GM21576 (cell line): ENCODE measurements at regions not wholly inside any gene's neighbourhood (a gene's known extent, or its start where the extent isn't known, plus 50 kb on each side); places are given as distances from the start of the nearest gene placed in this dataset.
"Not testable (repeated sequence)": the region's sequence is repeated elsewhere in the genome, so short reads cannot be mapped to it uniquely, and the experiment has no call there.

Source experiments
- ATAC-seq: cut with Tn5 transposase; IDR thresholded peaks from one replicate; pipeline ENCODE4 v1.9.1; 2021; ENCODE audit warnings: mild to moderate bottlenecking, moderate library complexity; ENCODE audit not compliant: unreplicated experiment

DNA sequence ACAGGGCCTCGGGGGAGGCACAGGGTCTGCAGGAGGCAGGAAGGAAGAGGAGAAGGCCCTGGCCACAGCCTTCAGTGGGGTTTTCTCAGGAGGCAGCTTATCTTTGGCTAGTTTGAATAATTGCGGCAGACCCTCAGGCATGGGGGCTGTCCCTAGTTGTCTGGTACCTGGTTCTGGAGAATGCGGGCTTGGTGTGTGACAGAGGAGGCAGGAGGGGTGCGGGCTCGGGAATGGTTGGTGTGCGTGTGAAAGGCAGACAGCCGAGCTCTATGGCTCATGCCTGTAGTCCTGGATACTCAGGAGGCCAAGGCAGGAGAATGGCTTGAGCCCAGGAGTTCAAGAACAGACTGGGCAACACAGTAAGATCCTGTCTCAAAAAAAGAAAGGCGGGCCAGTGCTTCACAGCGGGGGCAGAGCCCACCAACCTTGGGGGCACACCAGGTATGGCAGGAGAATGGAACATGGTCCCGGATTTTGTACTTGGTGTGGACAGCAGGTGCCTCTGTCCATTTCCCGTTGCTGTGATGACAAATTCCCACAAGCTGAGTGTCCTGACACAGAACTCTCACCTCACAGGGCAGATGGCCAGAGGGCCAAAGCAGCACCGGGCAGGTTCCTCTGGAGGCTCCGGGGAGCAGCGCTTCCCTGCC, 640.6 kb downstream of the TBC1D22A start:
- ATAC-seq = no peak

DNA sequence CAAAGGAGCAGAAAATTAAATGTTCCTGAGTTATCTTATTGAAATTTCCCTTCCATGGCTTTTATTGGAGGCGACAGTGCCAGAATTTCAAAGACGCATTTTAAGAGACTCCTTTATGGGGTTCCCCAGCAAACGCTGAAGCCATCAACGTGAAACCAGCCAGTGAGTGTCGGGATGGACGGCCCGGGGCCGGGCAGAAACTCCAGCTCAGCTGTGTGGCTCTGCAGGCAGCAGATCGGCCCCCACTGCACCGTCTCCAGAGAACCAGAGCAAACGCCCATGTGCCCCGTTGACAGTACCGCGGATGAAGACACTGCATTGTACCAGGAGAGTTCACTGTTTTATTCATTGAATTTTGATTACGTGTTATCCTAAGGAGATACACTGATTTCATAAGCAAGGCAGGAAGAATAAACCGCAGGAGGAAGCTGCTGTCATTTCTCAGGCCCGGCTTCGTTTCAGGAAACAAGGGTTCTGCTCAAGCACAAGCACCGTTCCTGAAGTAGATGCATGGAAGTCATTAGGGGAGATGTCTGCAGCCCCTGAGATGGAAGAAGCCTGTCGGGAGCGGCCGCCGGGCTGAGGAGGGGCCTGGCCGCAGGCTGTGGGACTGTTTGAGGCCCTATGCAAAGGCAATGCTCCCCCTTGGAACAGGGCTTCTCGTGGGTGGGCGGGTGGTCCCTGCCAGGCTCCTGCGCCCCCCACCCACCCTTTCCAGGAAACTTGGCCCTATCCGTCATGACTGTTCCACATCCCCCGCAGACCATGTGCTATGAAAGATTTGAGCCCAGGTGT, 639.7 kb downstream of the TBC1D22A start:
- ATAC-seq = no peak

GRCh38 chr22:47401592-47401898, 639.1 kb downstream of the TBC1D22A start:
- no peak for ATAC-seq

GRCh38 chr22:47400701-47401591, 638.5 kb downstream of the TBC1D22A start:
- ATAC-seq = no peak

- ATAC-seq = not testable (repeated sequence)
Observed at GRCh38 chr22:47400131-47400530, 637.7 kb downstream of the TBC1D22A start.

GRCh38 chr22:47398921-47399790, 636.7 kb downstream of the TBC1D22A start:
- ATAC-seq = no peak

DNA sequence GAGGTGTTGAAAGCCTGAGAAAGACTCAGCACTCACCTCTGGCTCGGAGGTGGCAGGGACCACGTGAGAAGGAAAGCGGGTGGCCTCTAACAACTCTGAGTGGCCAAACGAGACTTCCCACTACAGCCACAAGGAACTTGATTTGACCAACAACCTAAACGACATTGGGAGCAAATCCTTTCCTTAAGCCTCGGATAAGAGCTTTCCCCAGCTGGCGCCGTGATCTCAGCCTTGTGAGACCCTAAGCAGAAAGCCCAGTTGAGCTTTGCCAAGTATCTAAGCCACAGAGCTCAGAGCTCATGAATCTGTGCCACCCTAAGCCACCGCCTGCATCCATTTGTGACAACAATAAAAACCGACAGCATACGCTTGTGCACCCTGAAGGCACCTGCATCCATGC, 636.0 kb downstream of the TBC1D22A start:
- ATAC-seq = no peak

- ATAC-seq = no peak
Observed at GRCh38 chr22:47397673-47398072, 635.2 kb downstream of the TBC1D22A start.

DNA sequence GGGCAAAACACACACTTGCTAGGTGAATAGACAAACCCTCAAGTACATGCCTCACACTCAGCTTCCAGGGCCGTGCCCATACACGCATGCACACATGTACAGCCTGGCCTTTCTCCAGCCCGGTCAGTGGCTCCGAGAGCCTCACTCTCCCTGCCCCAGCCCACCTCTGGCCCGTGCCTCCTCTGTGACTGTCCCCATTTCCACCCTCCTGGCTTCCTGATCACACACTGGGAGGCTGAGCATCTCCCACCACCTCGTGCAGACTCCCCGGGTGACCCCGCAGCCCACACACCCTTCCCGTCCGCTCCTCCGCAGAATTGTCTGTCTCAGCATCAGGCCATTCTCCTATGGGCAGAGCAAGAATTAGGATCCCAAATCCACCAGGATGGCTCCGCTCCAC, 634.1 kb downstream of the TBC1D22A start:
- ATAC-seq = no peak

GRCh38 chr22:47396105-47396504, 633.7 kb downstream of the TBC1D22A start:
- ATAC-seq = no peak

DNA sequence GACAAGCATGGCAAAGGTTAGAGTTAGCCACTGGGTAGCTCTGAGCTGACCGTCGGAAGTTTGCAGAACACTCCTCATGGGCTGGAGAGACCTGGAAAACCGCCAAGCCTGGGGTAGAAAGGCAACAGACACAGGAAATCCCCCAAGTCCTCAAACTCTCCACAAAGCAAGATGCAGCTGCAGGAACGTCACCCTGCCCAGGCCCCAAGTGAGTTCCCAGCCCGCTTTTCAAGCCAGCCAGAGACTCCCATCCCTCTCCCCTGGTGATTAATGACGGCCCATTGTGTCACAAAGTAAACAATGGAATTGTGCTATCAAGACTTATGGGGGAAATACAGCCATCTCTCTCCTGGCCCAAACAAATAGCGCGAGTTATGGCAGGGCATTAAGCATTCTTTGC, 633.0 kb downstream of the TBC1D22A start:
- ATAC-seq = no peak

DNA sequence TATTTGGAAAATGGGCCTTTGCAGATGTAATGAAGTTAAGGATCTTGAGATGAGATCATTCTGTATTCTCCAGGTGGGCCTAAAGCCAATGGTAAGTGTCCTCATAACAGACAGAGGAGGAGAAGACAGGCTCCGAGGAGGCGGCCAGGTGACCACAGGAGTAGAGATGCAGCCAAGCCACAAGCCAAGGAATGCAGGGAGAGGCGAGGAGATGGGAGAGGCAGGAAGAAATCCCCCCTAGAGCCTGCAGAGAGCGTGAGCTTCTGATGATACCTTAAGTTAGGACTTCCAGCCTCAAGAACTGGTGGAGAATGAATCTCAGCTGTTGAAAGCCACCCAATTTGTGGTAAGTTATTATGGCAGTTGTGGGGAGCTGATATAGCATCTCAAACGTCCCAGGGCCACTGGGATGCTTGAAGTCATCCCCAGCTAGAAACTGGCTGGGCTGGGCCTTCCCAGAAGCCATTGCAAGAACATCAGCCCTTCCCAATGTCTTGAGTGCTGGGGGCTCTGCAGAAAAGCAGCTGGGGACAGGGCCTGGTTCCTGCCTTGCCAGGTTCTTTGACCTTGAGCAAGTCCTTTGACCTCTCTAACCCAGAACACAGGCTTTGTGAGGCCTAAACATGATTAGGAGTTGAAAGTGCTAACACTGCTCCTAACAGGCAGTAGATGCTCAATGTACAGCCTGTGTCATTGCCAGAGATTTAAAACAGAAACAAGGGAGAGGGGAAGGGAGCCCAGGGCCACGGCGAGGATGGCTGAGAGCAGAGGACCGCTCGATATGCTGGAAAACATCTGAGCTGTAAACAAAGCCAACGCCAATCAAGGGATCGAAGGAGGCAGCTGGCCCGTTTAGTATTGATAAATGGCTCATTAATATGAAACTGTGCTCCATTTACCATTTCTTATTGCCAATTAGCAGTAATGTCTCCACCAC, 632.3 kb downstream of the TBC1D22A start:
- no peak for ATAC-seq

GRCh38 chr22:47393191-47393590, 630.7 kb downstream of the TBC1D22A start:
- ATAC-seq = no peak

- ATAC-seq = no peak
Observed at GRCh38 chr22:47392729-47393128, 630.3 kb downstream of the TBC1D22A start.

DNA sequence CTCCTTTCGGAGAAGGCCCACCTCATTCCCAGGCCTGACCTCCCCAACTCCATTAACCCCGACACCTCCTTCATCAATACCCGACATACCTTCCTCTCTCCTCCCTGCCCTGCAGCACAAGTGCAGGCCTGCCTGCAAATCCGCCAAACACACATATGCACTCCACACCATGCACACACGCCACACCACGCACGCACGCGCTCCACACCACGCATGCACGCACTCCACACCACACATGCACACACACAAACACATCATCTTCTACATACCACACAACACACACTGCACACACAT, 629.6 kb downstream of the TBC1D22A start:
- no peak for ATAC-seq

DNA sequence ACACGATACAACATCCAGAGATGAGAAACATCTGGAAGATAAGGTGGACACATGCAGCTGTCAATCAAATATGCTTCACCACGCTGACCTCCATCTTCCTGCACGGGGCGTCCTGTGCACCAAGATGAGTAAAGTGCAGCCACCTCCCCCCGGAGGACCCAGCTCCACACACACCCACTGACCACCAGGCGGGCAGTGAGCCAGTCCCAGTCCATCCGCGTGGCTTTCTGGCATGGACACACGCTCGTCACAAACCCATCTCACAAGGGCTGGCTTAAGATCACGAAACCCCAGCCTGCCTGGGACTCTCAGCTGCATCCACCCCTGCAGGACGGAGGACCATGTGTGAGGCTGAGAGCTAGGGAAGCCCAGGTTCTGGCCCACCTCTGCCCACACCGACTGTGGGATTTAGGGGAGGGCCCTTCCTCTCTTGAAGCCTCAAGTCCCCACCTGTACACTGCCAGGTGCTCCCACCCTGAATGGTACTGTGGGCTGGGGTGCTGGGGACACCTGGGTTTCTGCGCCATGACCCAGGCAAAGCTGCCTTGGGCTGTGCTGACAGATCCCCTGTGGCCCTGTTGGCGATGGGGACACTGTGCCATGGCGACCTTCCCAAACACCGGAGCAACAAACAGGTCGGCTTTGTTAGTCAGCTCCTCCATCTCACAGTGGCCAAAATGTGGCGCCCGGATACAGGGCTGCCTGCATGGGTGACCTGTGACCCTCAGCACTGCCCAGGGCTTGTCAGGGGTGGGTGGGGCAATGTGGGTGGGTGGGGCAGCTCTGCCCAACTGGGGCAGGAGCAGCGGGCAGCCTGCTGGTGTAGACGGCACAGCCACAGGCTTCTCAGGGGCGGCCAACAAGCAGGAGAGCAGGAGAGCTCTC, 629.0 kb downstream of the TBC1D22A start:
- ATAC-seq = no peak

DNA sequence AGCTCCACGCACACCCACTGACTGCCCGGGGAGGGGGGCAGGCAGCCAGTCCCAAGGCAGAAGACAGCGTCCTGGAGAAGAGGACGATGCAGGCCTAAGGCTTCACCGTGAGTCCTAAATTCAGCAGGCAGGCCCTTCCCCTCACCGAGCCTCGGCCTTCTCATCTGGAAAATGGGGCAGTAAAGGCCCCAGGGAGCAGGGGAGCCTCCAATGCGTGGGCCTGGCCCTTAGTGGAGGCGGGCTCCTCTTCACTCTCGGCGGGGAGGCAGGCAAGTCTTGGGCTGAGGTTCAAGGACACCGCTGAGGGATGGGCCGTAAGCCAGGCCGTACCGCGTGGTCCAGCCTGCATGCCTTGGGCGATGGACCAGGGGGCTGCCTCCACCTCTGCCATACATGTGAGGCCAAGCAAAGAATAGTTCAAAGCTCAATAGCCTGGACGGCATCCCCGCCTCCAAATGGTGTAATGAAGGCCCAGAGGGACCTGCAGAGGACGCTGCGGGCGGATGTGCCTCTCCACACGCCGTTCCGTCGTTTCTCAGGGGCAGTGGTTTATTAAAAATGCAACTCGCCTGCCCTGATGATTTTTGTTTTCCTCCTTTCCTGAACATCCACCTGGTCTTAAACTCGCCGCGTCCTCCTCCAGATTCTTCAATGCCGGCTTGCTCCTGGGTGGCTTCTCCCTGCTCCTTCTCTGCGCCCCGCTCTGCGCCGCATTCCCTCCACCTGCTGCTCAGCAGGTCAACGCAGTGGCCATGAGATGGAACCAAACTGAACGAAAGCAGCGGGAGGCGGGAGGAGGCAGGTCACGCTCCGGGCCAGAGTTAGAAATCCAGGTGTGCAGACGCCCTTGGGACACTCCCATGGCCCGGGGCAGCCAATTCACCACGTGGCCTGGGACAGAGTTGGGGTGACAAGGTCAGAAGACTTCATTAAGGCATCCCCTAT, 627.8 kb downstream of the TBC1D22A start:
- no peak for ATAC-seq

DNA sequence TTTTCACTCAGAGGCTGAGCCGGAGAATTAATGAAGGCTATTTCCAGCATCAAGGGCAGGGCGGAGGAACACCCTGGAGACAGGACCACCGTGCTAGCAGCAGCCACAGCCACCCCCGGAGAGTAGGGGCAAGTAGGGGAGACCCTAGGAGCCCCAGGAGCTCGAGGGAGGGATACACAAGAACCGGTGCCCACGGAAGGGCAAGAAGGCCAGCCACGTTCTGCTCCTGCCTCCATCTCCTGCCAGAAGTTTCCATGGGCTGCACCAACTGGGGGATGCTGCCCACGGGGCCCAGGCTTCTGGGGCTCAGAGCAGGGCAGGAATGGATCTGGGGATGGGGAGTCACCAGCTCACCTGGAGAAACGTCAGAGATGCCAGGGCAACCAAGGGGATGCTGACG, 626.8 kb downstream of the TBC1D22A start:
- ATAC-seq = no peak
